HepG2 (cell line): ENCODE measurements at regions not wholly inside any gene's neighbourhood (a gene's known extent, or its start where the extent isn't known, plus 50 kb on each side); places are given as distances from the start of the nearest gene placed in this dataset.

Experiments
- ATAC-seq: fragments of 200-7000 bp; cut with Tn5 transposase; 3 replicates; pipeline ENCODE4 v1.9.1; 2020; ENCODE audit warnings: mild to moderate bottlenecking, moderate library complexity
- BruUV-seq: library from RNA; stranded (reverse); fragments of 400-500 nt; replicated peaks from 2 replicates; lab custom pipeline; 2021; lab: Mats Ljungman, UMichigan
- CTCF ChIA-PET: fragments of 300-600 bp; formaldehyde crosslinking; extraction: SDS; loops from one replicate; lab custom pipeline; 2021; ENCODE audit warnings: low total read pairs, inconsistent platforms, low intra/inter-chr PET ratio; lab: Yijun Ruan, JAX
- POLR2A ChIA-PET: fragments of 350-600 bp; sonication (Branson Sonifier 250); formaldehyde crosslinking; loops from one replicate; lab custom pipeline; 2020; ENCODE audit warnings: antibody characterized with exemption, inconsistent platforms; lab: Yijun Ruan, JAX
- DNase-seq: peaks from one replicate; pipeline ENCODE4 v3.0.0-alpha.2; 2015; ENCODE audit warnings: low spot score
- FAIRE-seq: peaks from 3 replicates; lab custom pipeline; 2011; peaks lifted over from hg19 to GRCh38; lab: Jason Lieb, UNC
- H2AFZ ChIP-seq: one replicate; pipeline ENCODE4 v1.6.1; 2011; ENCODE audit warnings: low read length, inconsistent platforms
- H3K27ac ChIP-seq: fragments of 300-600 bp; 3 replicates; pipeline ENCODE4 v1.8.0; 2011; ENCODE audit warnings: mixed run types, mild to moderate bottlenecking, mixed read lengths, low read length, inconsistent platforms; ENCODE audit not compliant: insufficient read depth; ENCODE audit errors: extremely low read length
- H3K27me3 ChIP-seq, 2 experiments: fragments of 200-600 bp in 1 of 2; 2 replicates in 1 of 2; 3 replicates in 1 of 2; pipeline versions ENCODE4 v1.6.0 to v1.8.0; 2011; ENCODE audit warnings: low read length in 2 of 2, mild to moderate bottlenecking in 2 of 2, moderate library complexity in 2 of 2, inconsistent platforms in 1 of 2; ENCODE audit not compliant: insufficient read depth in 2 of 2, control insufficient read depth in 1 of 2
- H3K36me3 ChIP-seq, 2 experiments: fragments of 200-600 bp in 1 of 2; replicated peaks in 1 of 2; 2 replicates in 1 of 2; 3 replicates in 1 of 2; pipeline versions ENCODE4 v1.5.1 to v1.8.0; 2011; ENCODE audit warnings: low read length in 2 of 2, inconsistent platforms in 1 of 2; ENCODE audit not compliant: insufficient read depth in 2 of 2, control insufficient read depth in 1 of 2
- H3K4me1 ChIP-seq: 2 replicates; pipeline ENCODE4 v1.5.1; 2012; ENCODE audit warnings: low read length, inconsistent platforms; ENCODE audit not compliant: insufficient read depth
- H3K4me2 ChIP-seq: 2 replicates; pipeline ENCODE4 v1.6.0; 2011; ENCODE audit warnings: low read depth, low read length, inconsistent platforms
- H3K4me3 ChIP-seq, 3 experiments: fragments of 200-600 bp in 1 of 3; sonication (generic), shearing (Covaris generic) in 1 of 3; replicated peaks in 1 of 3; 2 replicates each; pipeline ENCODE4 v1.5.1; 2011 to 2016; ENCODE audit warnings: low read length in 3 of 3, inconsistent platforms in 2 of 3, low read depth in 2 of 3, mild to moderate bottlenecking in 2 of 3, control low read depth in 1 of 3, mixed read lengths in 1 of 3; ENCODE audit not compliant: insufficient read depth in 1 of 3
- H3K79me2 ChIP-seq: one replicate; pipeline ENCODE4 v1.6.1; 2011; ENCODE audit warnings: low read length, inconsistent platforms; ENCODE audit not compliant: insufficient read depth
- H3K9ac ChIP-seq: 2 replicates; pipeline ENCODE4 v1.6.0; 2011; ENCODE audit warnings: mild to moderate bottlenecking, low read depth, low read length, inconsistent platforms; ENCODE audit not compliant: insufficient read depth
- H3K9me3 ChIP-seq: 2 replicates; pipeline ENCODE4 v1.5.1; 2012; ENCODE audit warnings: mild to moderate bottlenecking, low read length
- H4K20me1 ChIP-seq: 2 replicates; pipeline ENCODE4 v1.6.0; 2011; ENCODE audit warnings: inconsistent platforms, mild to moderate bottlenecking, low read length, moderate library complexity; ENCODE audit not compliant: insufficient read depth
- LBX2 ChIP-seq: sonication (generic); formaldehyde crosslinking; IDR thresholded peaks from 2 replicates; pipeline ENCODE4 v1.5.0; 2020; ENCODE audit warnings: missing genetic modification reagents, mild to moderate bottlenecking, borderline replicate concordance
- NFATC3 ChIP-seq: sonication (generic); formaldehyde crosslinking; IDR thresholded peaks from 2 replicates; pipeline ENCODE4 v1.5.1; 2020; ENCODE audit warnings: mild to moderate bottlenecking, missing genetic modification reagents
- TCF7 ChIP-seq: sonication (generic); IDR thresholded peaks from 2 replicates; pipeline ENCODE4 v1.6.1; 2016; ENCODE audit warnings: antibody characterized with exemption, low read depth
- ZC3H13 ChIP-seq: sonication (generic); formaldehyde crosslinking; IDR thresholded peaks from 2 replicates; pipeline ENCODE4 v1.8.1; 2023; ENCODE audit warnings: mild to moderate bottlenecking, missing genetic modification reagents, moderate library complexity
- ZC3H4 ChIP-seq: sonication (generic); formaldehyde crosslinking; IDR thresholded peaks from 2 replicates; pipeline ENCODE4 v1.4.0; 2020; ENCODE audit warnings: missing genetic modification reagents, borderline replicate concordance
- ZNF687 ChIP-seq: sonication (generic); formaldehyde crosslinking; IDR thresholded peaks from 2 replicates; pipeline ENCODE4 v1.5.1; 2020; ENCODE audit warnings: mild to moderate bottlenecking, missing genetic modification reagents, moderate library complexity
- in situ Hi-C: cut with HindIII; loops from 2 replicates; pipeline ENCODE4 v1.10.0; 2017; ENCODE audit warnings: low pct_unique_long_range_greater_than_20kb; ENCODE audit not compliant: extremely low pct_ligation_motif_present
- intact Hi-C: fragments of 100-400 bp; cut with micrococcal nuclease; formaldehyde crosslinking; loops from one replicate; pipeline ENCODE4 v1.10.0; 2022; ENCODE audit not compliant: unreplicated experiment
- TF ChIP-seq, protein P1 (sequence below): sonication (generic); formaldehyde crosslinking; IDR thresholded peaks from 2 replicates; pipeline ENCODE4 v1.8.1; 2022; ENCODE audit warnings: low read depth, mild to moderate bottlenecking, missing genetic modification reagents

- no peak for TF ChIP-seq ZC3H4 (CRISPR knock-in tag)
- no peak for TF ChIP-seq NFATC3
- TF ChIP-seq ZC3H13 (CRISPR knock-in tag) = no peak
- TF ChIP-seq LBX2 (CRISPR knock-in tag) = no peak
- TF ChIP-seq, protein P1, sequence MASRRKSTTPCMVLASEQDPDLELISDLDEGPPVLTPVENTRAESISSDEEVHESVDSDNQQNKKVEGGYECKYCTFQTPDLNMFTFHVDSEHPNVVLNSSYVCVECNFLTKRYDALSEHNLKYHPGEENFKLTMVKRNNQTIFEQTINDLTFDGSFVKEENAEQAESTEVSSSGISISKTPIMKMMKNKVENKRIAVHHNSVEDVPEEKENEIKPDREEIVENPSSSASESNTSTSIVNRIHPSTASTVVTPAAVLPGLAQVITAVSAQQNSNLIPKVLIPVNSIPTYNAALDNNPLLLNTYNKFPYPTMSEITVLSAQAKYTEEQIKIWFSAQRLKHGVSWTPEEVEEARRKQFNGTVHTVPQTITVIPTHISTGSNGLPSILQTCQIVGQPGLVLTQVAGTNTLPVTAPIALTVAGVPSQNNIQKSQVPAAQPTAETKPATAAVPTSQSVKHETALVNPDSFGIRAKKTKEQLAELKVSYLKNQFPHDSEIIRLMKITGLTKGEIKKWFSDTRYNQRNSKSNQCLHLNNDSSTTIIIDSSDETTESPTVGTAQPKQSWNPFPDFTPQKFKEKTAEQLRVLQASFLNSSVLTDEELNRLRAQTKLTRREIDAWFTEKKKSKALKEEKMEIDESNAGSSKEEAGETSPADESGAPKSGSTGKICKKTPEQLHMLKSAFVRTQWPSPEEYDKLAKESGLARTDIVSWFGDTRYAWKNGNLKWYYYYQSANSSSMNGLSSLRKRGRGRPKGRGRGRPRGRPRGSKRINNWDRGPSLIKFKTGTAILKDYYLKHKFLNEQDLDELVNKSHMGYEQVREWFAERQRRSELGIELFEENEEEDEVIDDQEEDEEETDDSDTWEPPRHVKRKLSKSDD (CRISPR knock-in tag) = no peak
Observed at GRCh38 chr3:7934362-7934761, 567.3 kb upstream of the LMCD1 start (continued).

DNA sequence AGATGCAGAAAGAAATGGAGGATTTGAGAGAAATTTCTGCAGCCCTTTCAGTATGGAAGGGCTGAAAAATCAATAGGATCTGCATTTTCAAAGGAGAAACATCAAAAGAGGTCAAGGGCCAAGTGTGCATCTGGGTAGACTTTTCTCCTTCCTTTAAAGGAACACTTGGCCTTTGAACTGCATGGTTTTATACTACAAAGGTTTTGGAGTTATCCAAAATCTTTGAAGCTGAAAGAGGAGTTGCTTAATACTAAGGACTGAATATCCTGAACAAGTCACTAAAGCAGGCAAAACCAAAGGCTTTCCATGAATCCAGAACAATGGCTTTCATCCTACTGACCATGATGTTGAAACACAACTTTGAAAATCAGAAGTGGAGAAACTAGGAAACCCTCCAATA, 553.7 kb upstream of the LMCD1 start:
- intact Hi-C loops = no loop called here
- Histone ChIP-seq H3K4me2 (no peak overlapping the region), H3K9me3 (peaks cover 25% of the 10 kb centered on the region), H4K20me1 (no peaks in the 10 kb centered on the region), H3K4me1 (no peaks in the 10 kb centered on the region), H3K79me2 (no peaks in the 10 kb centered on the region), H3K27me3 (no peaks in the 10 kb centered on the region), H3K9ac (no peak overlapping the region), H3K4me3 (no peak overlapping the region), H3K27ac (no peak overlapping the region), H3K36me3 (no peaks in the 10 kb centered on the region), H2AFZ (no peak overlapping the region)
- FAIRE-seq (no peak), DNase-seq (no peak), ATAC-seq (no peak)
- BruUV-seq = no TSS peak
- ChIA-PET POLR2A (no interaction called here), CTCF (no interaction called here)
- in situ Hi-C loops = no loop called here
- TF ChIP-seq ZNF687 (CRISPR knock-in tag) (no peak), TCF7 (peak; percentile 28; the same call in 1 of the 2 replicates)
